ENCODE measurements at regions not wholly inside any gene's neighbourhood (a gene's known extent, or its start where the extent isn't known, plus 50 kb on each side); places are given as distances from the start of the nearest gene placed in this dataset.

- Mint-ChIP-seq H3K9me3 (peaks cover 22% of the 10 kb centered on the region), H3K4me3 (ENCODE audit: low read depth) (no peak overlapping the region), H3K27me3 (ENCODE audit: low read depth) (no peaks in the 10 kb centered on the region), H3K4me1 (ENCODE audit: low read depth) (no peaks in the 10 kb centered on the region), H3K36me3 (ENCODE audit: low read depth) (no peaks in the 10 kb centered on the region), H3K27ac (no peak overlapping the region)
- DNase-seq (ENCODE audit: low spot score), result no peak
- intact Hi-C loops (cut with micrococcal nuclease), result no loop called here
Measured at GRCh38 chr20:12695937-12696336, 312.8 kb upstream of the SPTLC3 start.

GRCh38 chr20:12698817-12699216 is 310.0 kb upstream of the SPTLC3 start:
- Mint-ChIP-seq H3K4me1 (ENCODE audit: low read depth) (no peaks in the 10 kb centered on the region), H3K36me3 (ENCODE audit: low read depth) (no peaks in the 10 kb centered on the region), H3K9me3 (peaks cover 12% of the 10 kb centered on the region), H3K27me3 (ENCODE audit: low read depth) (no peaks in the 10 kb centered on the region), H3K4me3 (ENCODE audit: low read depth) (no peak overlapping the region), H3K27ac (no peak overlapping the region)
- DNase-seq (ENCODE audit: low spot score), result no peak
- intact Hi-C loops (cut with micrococcal nuclease), result no loop called here

GRCh38 chr20:12699374-12700228 is 309.2 kb upstream of the SPTLC3 start:
- H3K4me1 Mint-ChIP-seq (ENCODE audit: low read depth), result no peaks in the 10 kb centered on the region
- H3K36me3 Mint-ChIP-seq (ENCODE audit: low read depth), result no peaks in the 10 kb centered on the region
- intact Hi-C loops (cut with micrococcal nuclease), result no loop called here
- no peak overlapping the region for H3K27ac Mint-ChIP-seq
- H3K4me3 Mint-ChIP-seq (ENCODE audit: low read depth), result no peak overlapping the region
- H3K27me3 Mint-ChIP-seq (ENCODE audit: low read depth), result no peaks in the 10 kb centered on the region
- H3K9me3 Mint-ChIP-seq, result peaks cover 12% of the 10 kb centered on the region
- no peak for DNase-seq (ENCODE audit: low spot score)

- Mint-ChIP-seq H3K27me3 (ENCODE audit: low read depth) (no peaks in the 10 kb centered on the region), H3K4me3 (ENCODE audit: low read depth) (no peak overlapping the region), H3K4me1 (ENCODE audit: low read depth) (no peaks in the 10 kb centered on the region), H3K9me3 (peaks cover 12% of the 10 kb centered on the region), H3K27ac (no peak overlapping the region), H3K36me3 (ENCODE audit: low read depth) (no peaks in the 10 kb centered on the region)
- intact Hi-C loops (cut with micrococcal nuclease), result no loop called here
- DNase-seq (ENCODE audit: low spot score), result no peak
Measured at GRCh38 chr20:12700701-12701100, 308.1 kb upstream of the SPTLC3 start.

GRCh38 chr20:12702312-12702711 is 306.5 kb upstream of the SPTLC3 start:
- peaks cover 8% of the 10 kb centered on the region for H3K9me3 Mint-ChIP-seq
- no peak for DNase-seq (ENCODE audit: low spot score)
- intact Hi-C loops (cut with micrococcal nuclease), result no loop called here
- no peaks in the 10 kb centered on the region for H3K27me3 Mint-ChIP-seq (ENCODE audit: low read depth)
- no peak overlapping the region for H3K4me3 Mint-ChIP-seq (ENCODE audit: low read depth)
- no peaks in the 10 kb centered on the region for H3K4me1 Mint-ChIP-seq (ENCODE audit: low read depth)
- no peaks in the 10 kb centered on the region for H3K36me3 Mint-ChIP-seq (ENCODE audit: low read depth)
- no peak overlapping the region for H3K27ac Mint-ChIP-seq

- Mint-ChIP-seq H3K9me3 (no peaks in the 10 kb centered on the region), H3K4me3 (ENCODE audit: low read depth) (no peak overlapping the region), H3K27me3 (ENCODE audit: low read depth) (no peaks in the 10 kb centered on the region), H3K27ac (no peak overlapping the region), H3K36me3 (ENCODE audit: low read depth) (no peaks in the 10 kb centered on the region), H3K4me1 (ENCODE audit: low read depth) (no peaks in the 10 kb centered on the region)
- no peak for DNase-seq (ENCODE audit: low spot score)
- intact Hi-C loops (cut with micrococcal nuclease), result no loop called here
Measured at GRCh38 chr20:12715371-12715770, 293.4 kb upstream of the SPTLC3 start.

- no peak overlapping the region for H3K4me3 Mint-ChIP-seq (ENCODE audit: low read depth)
- intact Hi-C loops (cut with micrococcal nuclease), result no loop called here
- no peaks in the 10 kb centered on the region for H3K9me3 Mint-ChIP-seq
- no peak overlapping the region for H3K27ac Mint-ChIP-seq
- H3K27me3 Mint-ChIP-seq (ENCODE audit: low read depth), result no peaks in the 10 kb centered on the region
- no peaks in the 10 kb centered on the region for H3K4me1 Mint-ChIP-seq (ENCODE audit: low read depth)
- no peak for DNase-seq (ENCODE audit: low spot score)
- no peaks in the 10 kb centered on the region for H3K36me3 Mint-ChIP-seq (ENCODE audit: low read depth)
Measured at GRCh38 chr20:12715991-12716680, 292.6 kb upstream of the SPTLC3 start.

GRCh38 chr20:12717061-12717460 is 291.7 kb upstream of the SPTLC3 start:
- H3K4me1 Mint-ChIP-seq (ENCODE audit: low read depth), result no peaks in the 10 kb centered on the region
- no peaks in the 10 kb centered on the region for H3K36me3 Mint-ChIP-seq (ENCODE audit: low read depth)
- H3K9me3 Mint-ChIP-seq, result no peaks in the 10 kb centered on the region
- intact Hi-C loops (cut with micrococcal nuclease), result no loop called here
- H3K4me3 Mint-ChIP-seq (ENCODE audit: low read depth), result no peak overlapping the region
- H3K27me3 Mint-ChIP-seq (ENCODE audit: low read depth), result no peaks in the 10 kb centered on the region
- DNase-seq (ENCODE audit: low spot score), result no peak
- no peak overlapping the region for H3K27ac Mint-ChIP-seq

GRCh38 chr20:12718619-12719018 is 290.2 kb upstream of the SPTLC3 start:
- no peaks in the 10 kb centered on the region for H3K4me1 Mint-ChIP-seq (ENCODE audit: low read depth)
- no peaks in the 10 kb centered on the region for H3K36me3 Mint-ChIP-seq (ENCODE audit: low read depth)
- no peaks in the 10 kb centered on the region for H3K27me3 Mint-ChIP-seq (ENCODE audit: low read depth)
- no peak for DNase-seq (ENCODE audit: low spot score)
- H3K4me3 Mint-ChIP-seq (ENCODE audit: low read depth), result no peak overlapping the region
- intact Hi-C loops (cut with micrococcal nuclease), result no loop called here
- H3K9me3 Mint-ChIP-seq, result no peaks in the 10 kb centered on the region
- no peak overlapping the region for H3K27ac Mint-ChIP-seq

- Mint-ChIP-seq H3K36me3 (ENCODE audit: low read depth) (no peaks in the 10 kb centered on the region), H3K27ac (no peak overlapping the region), H3K4me1 (ENCODE audit: low read depth) (no peaks in the 10 kb centered on the region), H3K4me3 (ENCODE audit: low read depth) (no peak overlapping the region), H3K9me3 (no peaks in the 10 kb centered on the region), H3K27me3 (ENCODE audit: low read depth) (no peaks in the 10 kb centered on the region)
- intact Hi-C loops (cut with micrococcal nuclease), result no loop called here
- no peak for DNase-seq (ENCODE audit: low spot score)
Measured at GRCh38 chr20:12721636-12722035, 287.1 kb upstream of the SPTLC3 start.

GRCh38 chr20:12722091-12722490 is 286.7 kb upstream of the SPTLC3 start:
- no peak for DNase-seq (ENCODE audit: low spot score)
- Mint-ChIP-seq H3K27ac (no peak overlapping the region), H3K9me3 (no peaks in the 10 kb centered on the region), H3K4me1 (ENCODE audit: low read depth) (no peaks in the 10 kb centered on the region), H3K36me3 (ENCODE audit: low read depth) (no peaks in the 10 kb centered on the region), H3K4me3 (ENCODE audit: low read depth) (no peak overlapping the region), H3K27me3 (ENCODE audit: low read depth) (no peaks in the 10 kb centered on the region)
- intact Hi-C loops (cut with micrococcal nuclease), result no loop called here

GRCh38 chr20:12723811-12724210 is 285.0 kb upstream of the SPTLC3 start:
- no peaks in the 10 kb centered on the region for H3K27me3 Mint-ChIP-seq (ENCODE audit: low read depth)
- no peak overlapping the region for H3K27ac Mint-ChIP-seq
- intact Hi-C loops (cut with micrococcal nuclease), result no loop called here
- no peaks in the 10 kb centered on the region for H3K36me3 Mint-ChIP-seq (ENCODE audit: low read depth)
- DNase-seq (ENCODE audit: low spot score), result no peak
- no peaks in the 10 kb centered on the region for H3K4me1 Mint-ChIP-seq (ENCODE audit: low read depth)
- H3K9me3 Mint-ChIP-seq, result no peaks in the 10 kb centered on the region
- H3K4me3 Mint-ChIP-seq (ENCODE audit: low read depth), result no peak overlapping the region

- no peak overlapping the region for H3K27ac Mint-ChIP-seq
- H3K36me3 Mint-ChIP-seq (ENCODE audit: low read depth), result no peaks in the 10 kb centered on the region
- H3K4me3 Mint-ChIP-seq (ENCODE audit: low read depth), result no peak overlapping the region
- H3K27me3 Mint-ChIP-seq (ENCODE audit: low read depth), result no peaks in the 10 kb centered on the region
- intact Hi-C loops (cut with micrococcal nuclease), result no loop called here
- DNase-seq (ENCODE audit: low spot score), result no peak
- H3K4me1 Mint-ChIP-seq (ENCODE audit: low read depth), result no peaks in the 10 kb centered on the region
- peaks cover 5% of the 10 kb centered on the region for H3K9me3 Mint-ChIP-seq
Measured at GRCh38 chr20:12728782-12729181, 280.0 kb upstream of the SPTLC3 start.
